Caco-2 (cell line): ENCODE measurements at regions not wholly inside any gene's neighbourhood (a gene's known extent, or its start where the extent isn't known, plus 50 kb on each side); places are given as distances from the start of the nearest gene placed in this dataset.
A peak's percentile ranks its signal among the peaks of the same experiment; 100 is the strongest.

Experiments used
- BruUV-seq: library from RNA; stranded (reverse); fragments of 400-500 nt; replicated peaks from 2 replicates; lab custom pipeline; 2021; lab: Mats Ljungman, UMichigan
- CTCF ChIA-PET: fragments of 300-600 bp; sonication (Branson Sonifier 250); formaldehyde crosslinking; loops from one replicate; lab custom pipeline; 2022; ENCODE audit warnings: antibody characterized with exemption; lab: Charles Lee
- POLR2A ChIA-PET: fragments of 300-600 bp; sonication (Branson Sonifier 250); formaldehyde crosslinking; loops from one replicate; lab custom pipeline; 2022; ENCODE audit warnings: antibody characterized with exemption; lab: Charles Lee
- DNase-seq, 2 experiments: peaks; one replicate each; pipeline versions ENCODE4 v3.0.0 to v3.0.0-alpha.2; 2020 to 2022
- H3K27me3 ChIP-seq: replicated peaks from 2 replicates; pipeline ENCODE4 v1.6.0; 2011; ENCODE audit warnings: low read length; ENCODE audit not compliant: control insufficient read depth, insufficient read depth
- H3K36me3 ChIP-seq: 2 replicates; pipeline ENCODE4 v1.5.1; 2011; ENCODE audit warnings: low read length; ENCODE audit not compliant: control insufficient read depth, insufficient read depth
- H3K4me1 ChIP-seq: fragments of 250-450 bp; sonication (Bioruptor Pico); 2 replicates; pipeline ENCODE4 v1.5.1; 2020; ENCODE audit warnings: mild to moderate bottlenecking
- H3K4me3 ChIP-seq: 2 replicates; pipeline ENCODE4 v1.5.1; 2011; ENCODE audit warnings: low read depth, mild to moderate bottlenecking, control low read depth, low read length
- H3K9me3 ChIP-seq: fragments of 250-450 bp; sonication (Bioruptor Pico); 2 replicates; pipeline ENCODE4 v1.5.1; 2020; ENCODE audit warnings: mild to moderate bottlenecking, moderate library complexity
- H3K27ac Mint-ChIP-seq: one replicate; pipeline ENCODE4 v1.8.0; 2022; ENCODE audit warnings: mixed read lengths; ENCODE audit not compliant: unreplicated experiment
- H3K27me3 Mint-ChIP-seq: one replicate; pipeline ENCODE4 v1.8.0; 2022; ENCODE audit warnings: mixed read lengths; ENCODE audit not compliant: insufficient read depth, unreplicated experiment
- H3K36me3 Mint-ChIP-seq: one replicate; pipeline ENCODE4 v1.8.0; 2022; ENCODE audit warnings: mild to moderate bottlenecking, mixed read lengths; ENCODE audit not compliant: insufficient read depth, unreplicated experiment
- H3K4me1 Mint-ChIP-seq: one replicate; pipeline ENCODE4 v1.8.0; 2022; ENCODE audit warnings: low read depth, mixed read lengths; ENCODE audit not compliant: unreplicated experiment
- H3K4me3 Mint-ChIP-seq: one replicate; pipeline ENCODE4 v1.8.0; 2022; ENCODE audit warnings: mild to moderate bottlenecking, moderate library complexity, mixed read lengths; ENCODE audit not compliant: unreplicated experiment
- H3K9me3 Mint-ChIP-seq: one replicate; pipeline ENCODE4 v1.8.0; 2022; ENCODE audit warnings: mixed read lengths; ENCODE audit not compliant: unreplicated experiment
- intact Hi-C: fragments of 100-400 bp; cut with micrococcal nuclease; formaldehyde crosslinking; loops from one replicate; pipeline ENCODE4 v1.10.0; 2022; ENCODE audit not compliant: unreplicated experiment
- TF ChIP-seq, protein P1 (sequence below), 2 experiments: fragments of 200-600 bp in 1 of 2; IDR thresholded peaks; 1 replicate in 1 of 2; 2 replicates in 1 of 2; pipeline versions ENCODE4 v1.5.1 to v1.8.0; 2011 to 2022; ENCODE audit warnings: antibody characterized with exemption in 1 of 2, control low read depth in 1 of 2, inconsistent platforms in 1 of 2, low read depth in 1 of 2, low read length in 1 of 2, mild to moderate bottlenecking in 1 of 2, moderate library complexity in 1 of 2; ENCODE audit not compliant: insufficient read depth in 1 of 2, severe bottlenecking in 1 of 2, unreplicated experiment in 1 of 2

DNA sequence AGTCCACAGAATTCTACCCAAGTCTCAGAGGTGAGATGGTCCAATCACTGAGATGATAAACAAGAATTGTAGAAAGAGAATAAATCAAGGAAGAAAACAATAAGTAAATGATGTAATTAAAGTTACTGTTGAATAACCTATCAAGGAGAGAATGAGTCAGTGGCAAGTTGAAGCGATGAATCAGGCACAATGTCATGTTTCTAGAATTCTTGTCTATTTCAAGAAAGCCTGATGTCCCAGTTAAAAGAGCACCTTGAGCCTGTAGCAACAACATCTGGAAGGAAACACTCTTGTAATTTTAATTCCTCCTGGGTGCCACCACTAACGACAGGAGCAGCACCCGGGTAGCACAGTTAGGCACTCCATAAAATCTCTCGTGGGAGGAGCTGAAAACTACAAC, 67.9 kb upstream of the SLC35C1 start:
- H3K4me1 ChIP-seq, result no peaks in the 10 kb centered on the region
- BruUV-seq, result no TSS peak
- H3K9me3 ChIP-seq, result no peaks in the 10 kb centered on the region
- no peaks in the 10 kb centered on the region for H3K36me3 ChIP-seq
- no peak overlapping the region for H3K27ac Mint-ChIP-seq
- H3K36me3 Mint-ChIP-seq, result no peaks in the 10 kb centered on the region
- no peak overlapping the region for H3K4me3 Mint-ChIP-seq
- POLR2A ChIA-PET, result no interaction called here
- DNase-seq, result no peak
- H3K4me1 Mint-ChIP-seq, result no peaks in the 10 kb centered on the region
- peaks cover 7% of the 10 kb centered on the region for H3K27me3 Mint-ChIP-seq
- peaks cover 16% of the 10 kb centered on the region for H3K9me3 Mint-ChIP-seq
- H3K4me3 ChIP-seq, result no peak overlapping the region
- intact Hi-C loops, result no loop called here
- CTCF ChIA-PET, result no interaction called here
- TF ChIP-seq, protein P1, sequence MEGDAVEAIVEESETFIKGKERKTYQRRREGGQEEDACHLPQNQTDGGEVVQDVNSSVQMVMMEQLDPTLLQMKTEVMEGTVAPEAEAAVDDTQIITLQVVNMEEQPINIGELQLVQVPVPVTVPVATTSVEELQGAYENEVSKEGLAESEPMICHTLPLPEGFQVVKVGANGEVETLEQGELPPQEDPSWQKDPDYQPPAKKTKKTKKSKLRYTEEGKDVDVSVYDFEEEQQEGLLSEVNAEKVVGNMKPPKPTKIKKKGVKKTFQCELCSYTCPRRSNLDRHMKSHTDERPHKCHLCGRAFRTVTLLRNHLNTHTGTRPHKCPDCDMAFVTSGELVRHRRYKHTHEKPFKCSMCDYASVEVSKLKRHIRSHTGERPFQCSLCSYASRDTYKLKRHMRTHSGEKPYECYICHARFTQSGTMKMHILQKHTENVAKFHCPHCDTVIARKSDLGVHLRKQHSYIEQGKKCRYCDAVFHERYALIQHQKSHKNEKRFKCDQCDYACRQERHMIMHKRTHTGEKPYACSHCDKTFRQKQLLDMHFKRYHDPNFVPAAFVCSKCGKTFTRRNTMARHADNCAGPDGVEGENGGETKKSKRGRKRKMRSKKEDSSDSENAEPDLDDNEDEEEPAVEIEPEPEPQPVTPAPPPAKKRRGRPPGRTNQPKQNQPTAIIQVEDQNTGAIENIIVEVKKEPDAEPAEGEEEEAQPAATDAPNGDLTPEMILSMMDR (IDR thresholded peaks at IDR 0.05; ENCODE audit: insufficient read depth in 1 of 2, low read depth in 1 of 2, low read length in 1 of 2, severe bottlenecking in 1 of 2, unreplicated experiment in 1 of 2), result no peak
- no peaks in the 10 kb centered on the region for H3K27me3 ChIP-seq

DNA sequence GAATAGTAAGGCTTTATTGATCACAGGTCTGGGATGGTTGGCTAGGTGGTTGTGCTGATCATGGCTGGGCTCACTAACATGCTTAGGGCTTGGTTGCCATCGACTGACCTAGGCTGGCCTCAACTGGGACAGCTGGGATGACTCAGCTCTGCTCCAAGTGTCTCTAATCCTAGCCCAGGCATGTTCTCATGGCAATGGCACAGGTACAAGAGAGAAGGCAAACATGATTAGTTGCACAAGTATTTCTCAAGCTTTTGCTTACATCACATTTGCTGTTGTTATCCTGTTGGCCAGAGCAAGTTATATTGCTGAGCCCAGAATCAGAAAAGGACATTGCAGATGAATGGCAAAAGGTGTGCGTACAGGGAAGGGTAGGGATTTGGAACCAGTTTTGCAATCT, 68.5 kb upstream of the SLC35C1 start:
- Histone ChIP-seq H3K9me3 (no peaks in the 10 kb centered on the region), H3K27me3 (no peaks in the 10 kb centered on the region), H3K4me1 (no peaks in the 10 kb centered on the region), H3K4me3 (no peak overlapping the region), H3K36me3 (no peaks in the 10 kb centered on the region)
- H3K4me1 Mint-ChIP-seq, result no peaks in the 10 kb centered on the region
- no peaks in the 10 kb centered on the region for H3K36me3 Mint-ChIP-seq
- no TSS peak for BruUV-seq
- peaks cover 16% of the 10 kb centered on the region for H3K9me3 Mint-ChIP-seq
- TF ChIP-seq, protein P1 (IDR thresholded peaks at IDR 0.05; ENCODE audit: insufficient read depth in 1 of 2, low read depth in 1 of 2, low read length in 1 of 2, severe bottlenecking in 1 of 2, unreplicated experiment in 1 of 2), result no peak
- POLR2A ChIA-PET, result no interaction called here
- DNase-seq, result peak in 1 of 2 experiments; percentile 17
- no peak overlapping the region for H3K27ac Mint-ChIP-seq
- intact Hi-C loops, result no loop called here
- no peak overlapping the region for H3K4me3 Mint-ChIP-seq
- peaks cover 11% of the 10 kb centered on the region for H3K27me3 Mint-ChIP-seq
- CTCF ChIA-PET, result no interaction called here

DNA sequence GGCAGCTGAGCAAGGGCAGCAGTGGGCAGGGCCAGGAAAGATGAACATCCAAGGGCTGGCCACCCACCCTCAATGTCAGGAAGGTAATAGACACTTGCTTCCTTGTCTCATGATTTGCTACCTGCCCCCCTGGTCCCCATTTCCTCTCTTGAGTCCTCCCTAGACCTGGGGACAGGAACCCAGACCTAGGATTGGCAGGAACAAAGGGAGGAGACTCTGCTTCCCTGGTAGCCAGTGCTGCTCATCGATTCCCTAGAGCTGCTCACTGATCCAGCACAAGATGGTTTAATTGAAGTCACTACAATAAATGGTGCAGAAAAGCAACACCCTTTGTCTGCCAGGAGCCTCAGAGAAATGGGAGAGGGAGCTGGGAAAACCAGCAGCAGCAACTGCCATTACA, 67.8 kb upstream of the CHST1 start:
- no peaks in the 10 kb centered on the region for H3K4me1 Mint-ChIP-seq
- ChIA-PET POLR2A (no interaction called here), CTCF (interaction anchor here (0.7 to 1.1 kb wide), 2 partner anchors 39 to 49 kb away, joined by 3 to 5 read pairs; no protein-coding TSS in a partner anchor)
- BruUV-seq, result no TSS peak
- no peak overlapping the region for H3K4me3 Mint-ChIP-seq
- Histone ChIP-seq H3K4me1 (no peaks in the 10 kb centered on the region), H3K9me3 (no peaks in the 10 kb centered on the region), H3K4me3 (no peak overlapping the region), H3K27me3 (no peaks in the 10 kb centered on the region), H3K36me3 (no peaks in the 10 kb centered on the region)
- H3K27me3 Mint-ChIP-seq, result peaks cover 21% of the 10 kb centered on the region
- H3K27ac Mint-ChIP-seq, result no peak overlapping the region
- H3K9me3 Mint-ChIP-seq, result peaks cover 16% of the 10 kb centered on the region
- no peaks in the 10 kb centered on the region for H3K36me3 Mint-ChIP-seq
- intact Hi-C loops, result no loop called here
- TF ChIP-seq, protein P1 (IDR thresholded peaks at IDR 0.05; ENCODE audit: insufficient read depth in 1 of 2, low read depth in 1 of 2, low read length in 1 of 2, severe bottlenecking in 1 of 2, unreplicated experiment in 1 of 2), result no peak
- no peak for DNase-seq
